OCI-LY3 (cell line): ENCODE measurements at regions not wholly inside any gene's neighbourhood (a gene's known extent, or its start where the extent isn't known, plus 50 kb on each side); places are given as distances from the start of the nearest gene placed in this dataset.

Experiments used
- H2AFZ ChIP-seq: fragments of 200-600, 300-600 bp; shearing (Covaris generic); 2 replicates; pipeline ENCODE4 v1.6.0; 2014; ENCODE audit warnings: antibody characterized with exemption, low read depth, low read length
- H3K27ac ChIP-seq: fragments of 200-600, 300-600 bp; sonication (generic); 2 replicates; pipeline ENCODE4 v1.5.1; 2014; ENCODE audit warnings: mild to moderate bottlenecking, low read length, moderate library complexity, mixed read lengths
- H3K27me3 ChIP-seq: fragments of 200-600, 300-600 bp; sonication (generic); 2 replicates; pipeline ENCODE4 v1.6.1; 2014; ENCODE audit warnings: low read depth, low read length, mixed read lengths
- H3K36me3 ChIP-seq: fragments of 200-600, 300-600 bp; sonication (generic); replicated peaks from 2 replicates; pipeline ENCODE3; 2014; ENCODE audit warnings: low read depth, low read length, mixed read lengths
- H3K4me1 ChIP-seq: fragments of 300-600, 200-600 bp; sonication (generic); 2 replicates; pipeline ENCODE4 v1.6.1; 2014; ENCODE audit warnings: low read length, mixed read lengths
- H3K4me2 ChIP-seq: fragments of 200-600, 300-600 bp; sonication (generic); 2 replicates; pipeline ENCODE4 v1.6.1; 2014; ENCODE audit warnings: low read length, mixed read lengths
- H3K4me3 ChIP-seq: fragments of 300-600, 200-600 bp; sonication (generic); 2 replicates; pipeline ENCODE4 v1.5.1; 2014; ENCODE audit warnings: antibody characterized with exemption, mild to moderate bottlenecking, low read length, moderate library complexity
- H3K79me2 ChIP-seq: fragments of 300-600, 200-600 bp; shearing (Covaris generic); 2 replicates; pipeline ENCODE4 v1.6.1; 2014; ENCODE audit warnings: mild to moderate bottlenecking, low read length, mixed read lengths
- H3K9ac ChIP-seq: fragments of 300-600, 200-600 bp; shearing (Covaris generic); 2 replicates; pipeline ENCODE4 v1.6.0; 2014; ENCODE audit warnings: mild to moderate bottlenecking, low read length, moderate library complexity
- H3K9me3 ChIP-seq: fragments of 200-600, 300-600 bp; shearing (Covaris generic); 2 replicates; pipeline ENCODE4 v1.6.1; 2014; ENCODE audit warnings: low read length, mixed read lengths; ENCODE audit not compliant: insufficient read depth
- H4K20me1 ChIP-seq: fragments of 200-600, 300-600 bp; sonication (generic); 2 replicates; pipeline ENCODE4 v1.6.1; 2016; ENCODE audit warnings: low read length, mixed read lengths; ENCODE audit not compliant: insufficient read depth
- EZH2phosphoT487 ChIP-seq: fragments of 200-600 bp; shearing (Covaris generic); IDR thresholded peaks from 2 replicates; pipeline ENCODE4 v1.6.1; 2018; ENCODE audit warnings: antibody characterized with exemption, mixed run types, low read depth
- TF ChIP-seq, protein P1 (sequence below): fragments of 200-600, 300-600 bp; sonication (generic); IDR thresholded peaks from 2 replicates; pipeline ENCODE4 v1.5.1; 2014; ENCODE audit warnings: antibody characterized with exemption, low read length, low read depth

GRCh38 chr6:134731615-134732014 lies 218.3 kb downstream of the ALDH8A1 start:
- H3K27me3 ChIP-seq = no peaks in the 10 kb centered on the region
- H3K4me3 ChIP-seq = no peak overlapping the region
- H2AFZ ChIP-seq = no peak overlapping the region
- H3K4me2 ChIP-seq = no peak overlapping the region
- no peak overlapping the region for H3K9ac ChIP-seq
- no peaks in the 10 kb centered on the region for H4K20me1 ChIP-seq
- H3K79me2 ChIP-seq = no peaks in the 10 kb centered on the region
- no peaks in the 10 kb centered on the region for H3K4me1 ChIP-seq
- TF ChIP-seq EZH2phosphoT487 = no peak
- TF ChIP-seq, protein P1, sequence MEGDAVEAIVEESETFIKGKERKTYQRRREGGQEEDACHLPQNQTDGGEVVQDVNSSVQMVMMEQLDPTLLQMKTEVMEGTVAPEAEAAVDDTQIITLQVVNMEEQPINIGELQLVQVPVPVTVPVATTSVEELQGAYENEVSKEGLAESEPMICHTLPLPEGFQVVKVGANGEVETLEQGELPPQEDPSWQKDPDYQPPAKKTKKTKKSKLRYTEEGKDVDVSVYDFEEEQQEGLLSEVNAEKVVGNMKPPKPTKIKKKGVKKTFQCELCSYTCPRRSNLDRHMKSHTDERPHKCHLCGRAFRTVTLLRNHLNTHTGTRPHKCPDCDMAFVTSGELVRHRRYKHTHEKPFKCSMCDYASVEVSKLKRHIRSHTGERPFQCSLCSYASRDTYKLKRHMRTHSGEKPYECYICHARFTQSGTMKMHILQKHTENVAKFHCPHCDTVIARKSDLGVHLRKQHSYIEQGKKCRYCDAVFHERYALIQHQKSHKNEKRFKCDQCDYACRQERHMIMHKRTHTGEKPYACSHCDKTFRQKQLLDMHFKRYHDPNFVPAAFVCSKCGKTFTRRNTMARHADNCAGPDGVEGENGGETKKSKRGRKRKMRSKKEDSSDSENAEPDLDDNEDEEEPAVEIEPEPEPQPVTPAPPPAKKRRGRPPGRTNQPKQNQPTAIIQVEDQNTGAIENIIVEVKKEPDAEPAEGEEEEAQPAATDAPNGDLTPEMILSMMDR = no peak
- no peaks in the 10 kb centered on the region for H3K9me3 ChIP-seq
- H3K36me3 ChIP-seq = no peaks in the 10 kb centered on the region
- H3K27ac ChIP-seq = no peak overlapping the region

DNA sequence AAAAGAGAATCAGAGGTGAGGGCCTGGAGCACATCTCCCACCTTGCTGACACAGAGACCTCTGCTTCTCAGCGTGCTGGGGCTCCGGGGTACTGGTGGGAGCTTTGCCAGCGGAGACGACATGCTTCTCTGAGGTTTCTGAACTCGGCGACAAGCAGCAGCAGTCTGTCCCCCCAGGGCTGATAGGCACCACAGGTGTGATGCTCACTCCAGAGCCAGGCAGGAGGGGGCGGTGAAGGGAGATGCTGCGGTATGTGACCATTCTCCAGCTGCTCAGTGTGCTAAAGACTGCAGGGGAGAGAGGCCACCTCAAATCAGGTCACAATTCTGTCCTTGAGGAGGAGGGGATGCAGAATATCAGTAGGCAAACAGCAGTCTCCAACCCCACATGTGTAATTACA lies 219.9 kb downstream of the ALDH8A1 start:
- no peak overlapping the region for H3K27ac ChIP-seq

DNA sequence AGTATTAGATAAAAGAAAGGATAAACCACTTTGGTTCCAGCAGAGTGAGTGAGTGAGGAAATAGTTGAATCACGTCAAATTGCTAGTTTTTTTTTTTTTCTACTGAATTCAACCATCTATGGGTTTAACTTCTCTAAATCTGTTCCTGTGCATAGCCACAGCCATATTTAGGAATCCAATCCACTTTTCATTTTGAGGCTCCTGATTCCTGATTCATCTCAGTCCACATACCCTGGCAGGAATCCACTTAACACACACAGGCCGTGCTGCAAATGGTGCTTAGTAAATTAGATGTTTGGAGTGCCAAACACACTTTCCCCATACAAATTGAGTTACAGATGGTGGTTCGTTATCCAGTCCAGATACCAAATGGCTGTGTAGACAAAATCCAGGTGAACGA lies 220.3 kb downstream of the ALDH8A1 start:
- H3K4me1 ChIP-seq = no peaks in the 10 kb centered on the region
- no peak for TF ChIP-seq EZH2phosphoT487
- TF ChIP-seq, protein P1 = no peak
- H3K9me3 ChIP-seq = no peaks in the 10 kb centered on the region
- no peak overlapping the region for H3K9ac ChIP-seq
- no peak overlapping the region for H3K4me3 ChIP-seq
- H3K27ac ChIP-seq = no peak overlapping the region
- H3K4me2 ChIP-seq = no peak overlapping the region
- H2AFZ ChIP-seq = no peak overlapping the region
- H4K20me1 ChIP-seq = no peaks in the 10 kb centered on the region
- H3K79me2 ChIP-seq = no peaks in the 10 kb centered on the region
- no peaks in the 10 kb centered on the region for H3K36me3 ChIP-seq
- no peaks in the 10 kb centered on the region for H3K27me3 ChIP-seq

More for the DNA sequence above, 219.9 kb downstream of the ALDH8A1 start:
- Histone ChIP-seq H3K4me1 (no peaks in the 10 kb centered on the region), H4K20me1 (no peaks in the 10 kb centered on the region), H3K27me3 (no peaks in the 10 kb centered on the region), H3K9me3 (no peaks in the 10 kb centered on the region), H2AFZ (no peak overlapping the region), H3K36me3 (no peaks in the 10 kb centered on the region), H3K4me3 (no peak overlapping the region), H3K9ac (no peak overlapping the region), H3K4me2 (no peak overlapping the region), H3K79me2 (no peaks in the 10 kb centered on the region)
- TF ChIP-seq EZH2phosphoT487 = no peak
- TF ChIP-seq, protein P1 = no peak

DNA sequence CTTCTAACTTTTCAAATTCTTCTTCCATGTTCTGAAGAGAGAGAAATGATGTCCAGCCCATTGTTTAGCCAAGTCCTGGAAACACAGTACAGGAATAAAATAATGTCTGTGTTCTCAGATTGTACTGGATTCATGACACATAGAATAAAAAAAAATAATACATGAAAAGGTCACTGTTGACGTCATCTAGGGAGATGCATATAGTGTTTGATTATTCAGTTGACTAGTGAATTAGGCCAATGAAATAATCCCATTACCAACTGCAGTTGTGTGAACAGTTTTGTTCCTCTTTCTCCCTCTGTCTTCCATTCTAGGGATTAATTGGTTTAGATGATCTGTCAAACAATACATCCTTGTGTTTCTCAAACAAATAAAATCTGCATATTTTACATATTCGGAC lies 222.8 kb downstream of the ALDH8A1 start:
- Histone ChIP-seq H3K79me2 (no peaks in the 10 kb centered on the region), H3K4me3 (no peak overlapping the region), H3K4me2 (no peak overlapping the region), H3K36me3 (no peaks in the 10 kb centered on the region), H3K4me1 (no peaks in the 10 kb centered on the region), H3K27ac (no peak overlapping the region), H3K9me3 (no peaks in the 10 kb centered on the region), H3K9ac (no peak overlapping the region), H4K20me1 (no peaks in the 10 kb centered on the region), H3K27me3 (no peaks in the 10 kb centered on the region), H2AFZ (no peak overlapping the region)
- TF ChIP-seq EZH2phosphoT487 = no peak
- TF ChIP-seq, protein P1 = no peak
